ENCODE measurements at regions not wholly inside any gene's neighbourhood (a gene's known extent, or its start where the extent isn't known, plus 50 kb on each side); places are given as distances from the start of the nearest gene placed in this dataset.
"Not testable (repeated sequence)": the region's sequence is repeated elsewhere in the genome, so short reads cannot be mapped to it uniquely, and the experiment has no call there.

- H3K36me3 Mint-ChIP-seq (ENCODE audit: low read depth), result no peaks in the 10 kb centered on the region
- H3K4me3 Mint-ChIP-seq, result no peak overlapping the region
- DNase-seq (ENCODE audit: low spot score), result no peak
- peaks cover 14% of the 10 kb centered on the region for H3K27me3 Mint-ChIP-seq (ENCODE audit: low read depth)
- no peaks in the 10 kb centered on the region for H3K4me1 Mint-ChIP-seq (ENCODE audit: low read depth)
- no peak overlapping the region for H3K27ac Mint-ChIP-seq
- peaks cover 10% of the 10 kb centered on the region for H3K9me3 Mint-ChIP-seq
Observed at GRCh38 chr10:78664929-78665553, 403.7 kb upstream of the ZMIZ1 start.

- no peak overlapping the region for H3K4me3 Mint-ChIP-seq
- H3K9me3 Mint-ChIP-seq, result no peaks in the 10 kb centered on the region
- H3K36me3 Mint-ChIP-seq (ENCODE audit: low read depth), result no peaks in the 10 kb centered on the region
- H3K27me3 Mint-ChIP-seq (ENCODE audit: low read depth), result peaks cover 21% of the 10 kb centered on the region
- DNase-seq (ENCODE audit: low spot score), result no peak
- H3K27ac Mint-ChIP-seq, result no peak overlapping the region
- H3K4me1 Mint-ChIP-seq (ENCODE audit: low read depth), result no peaks in the 10 kb centered on the region
Observed at GRCh38 chr10:78672918-78673317, 395.8 kb upstream of the ZMIZ1 start.

- not testable (repeated sequence) for H3K4me3 Mint-ChIP-seq; H3K4me1 Mint-ChIP-seq (ENCODE audit: low read depth); H3K27me3 Mint-ChIP-seq (ENCODE audit: low read depth); H3K9me3 Mint-ChIP-seq; H3K27ac Mint-ChIP-seq; DNase-seq (ENCODE audit: low spot score); H3K36me3 Mint-ChIP-seq (ENCODE audit: low read depth)
Observed at GRCh38 chr10:78681141-78681540, 387.6 kb upstream of the ZMIZ1 start.

GRCh38 chr10:78681986-78682385 is 386.8 kb upstream of the ZMIZ1 start:
- H3K27me3 Mint-ChIP-seq (ENCODE audit: low read depth); H3K4me3 Mint-ChIP-seq; DNase-seq (ENCODE audit: low spot score); H3K36me3 Mint-ChIP-seq (ENCODE audit: low read depth); H3K9me3 Mint-ChIP-seq; H3K27ac Mint-ChIP-seq; H3K4me1 Mint-ChIP-seq (ENCODE audit: low read depth): not testable (repeated sequence)

- H3K27ac Mint-ChIP-seq, result no peak overlapping the region
- H3K9me3 Mint-ChIP-seq, result no peaks in the 10 kb centered on the region
- DNase-seq (ENCODE audit: low spot score), result no peak
- no peak overlapping the region for H3K4me3 Mint-ChIP-seq
- no peaks in the 10 kb centered on the region for H3K36me3 Mint-ChIP-seq (ENCODE audit: low read depth)
- H3K27me3 Mint-ChIP-seq (ENCODE audit: low read depth), result peaks cover 5% of the 10 kb centered on the region
- H3K4me1 Mint-ChIP-seq (ENCODE audit: low read depth), result no peaks in the 10 kb centered on the region
Observed at GRCh38 chr10:78684947-78685346, 383.8 kb upstream of the ZMIZ1 start.

- Mint-ChIP-seq H3K36me3 (ENCODE audit: low read depth) (no peaks in the 10 kb centered on the region), H3K27ac (no peak overlapping the region), H3K4me3 (no peak overlapping the region), H3K9me3 (no peaks in the 10 kb centered on the region), H3K27me3 (ENCODE audit: low read depth) (no peaks in the 10 kb centered on the region), H3K4me1 (ENCODE audit: low read depth) (no peaks in the 10 kb centered on the region)
- DNase-seq (ENCODE audit: low spot score), result no peak
Observed at GRCh38 chr10:78685466-78686103, 383.2 kb upstream of the ZMIZ1 start.

GRCh38 chr10:78686444-78687060 is 382.2 kb upstream of the ZMIZ1 start:
- no peak for DNase-seq (ENCODE audit: low spot score)
- H3K4me1 Mint-ChIP-seq (ENCODE audit: low read depth), result no peaks in the 10 kb centered on the region
- no peak overlapping the region for H3K27ac Mint-ChIP-seq
- H3K36me3 Mint-ChIP-seq (ENCODE audit: low read depth), result no peaks in the 10 kb centered on the region
- H3K9me3 Mint-ChIP-seq, result no peaks in the 10 kb centered on the region
- H3K4me3 Mint-ChIP-seq, result no peak overlapping the region
- no peaks in the 10 kb centered on the region for H3K27me3 Mint-ChIP-seq (ENCODE audit: low read depth)

GRCh38 chr10:78687626-78688025 is 381.1 kb upstream of the ZMIZ1 start:
- DNase-seq (ENCODE audit: low spot score), result no peak
- Mint-ChIP-seq H3K9me3 (no peaks in the 10 kb centered on the region), H3K4me1 (ENCODE audit: low read depth) (no peaks in the 10 kb centered on the region), H3K27ac (no peak overlapping the region), H3K4me3 (no peak overlapping the region), H3K36me3 (ENCODE audit: low read depth) (no peaks in the 10 kb centered on the region), H3K27me3 (ENCODE audit: low read depth) (no peaks in the 10 kb centered on the region)

GRCh38 chr10:78688230-78688900 is 380.4 kb upstream of the ZMIZ1 start:
- H3K36me3 Mint-ChIP-seq (ENCODE audit: low read depth), result no peaks in the 10 kb centered on the region
- H3K27ac Mint-ChIP-seq, result no peak overlapping the region
- DNase-seq (ENCODE audit: low spot score), result no peak
- H3K9me3 Mint-ChIP-seq, result no peaks in the 10 kb centered on the region
- H3K4me3 Mint-ChIP-seq, result no peak overlapping the region
- no peaks in the 10 kb centered on the region for H3K4me1 Mint-ChIP-seq (ENCODE audit: low read depth)
- H3K27me3 Mint-ChIP-seq (ENCODE audit: low read depth), result no peaks in the 10 kb centered on the region

GRCh38 chr10:78688901-78689583 is 379.7 kb upstream of the ZMIZ1 start:
- H3K36me3 Mint-ChIP-seq (ENCODE audit: low read depth), result no peaks in the 10 kb centered on the region
- DNase-seq (ENCODE audit: low spot score), result no peak
- no peak overlapping the region for H3K4me3 Mint-ChIP-seq
- H3K27me3 Mint-ChIP-seq (ENCODE audit: low read depth), result no peaks in the 10 kb centered on the region
- H3K9me3 Mint-ChIP-seq, result no peaks in the 10 kb centered on the region
- no peaks in the 10 kb centered on the region for H3K4me1 Mint-ChIP-seq (ENCODE audit: low read depth)
- no peak overlapping the region for H3K27ac Mint-ChIP-seq

- Mint-ChIP-seq H3K4me1 (ENCODE audit: low read depth) (no peaks in the 10 kb centered on the region), H3K36me3 (ENCODE audit: low read depth) (no peaks in the 10 kb centered on the region), H3K4me3 (no peak overlapping the region), H3K9me3 (no peaks in the 10 kb centered on the region), H3K27me3 (ENCODE audit: low read depth) (no peaks in the 10 kb centered on the region), H3K27ac (no peak overlapping the region)
- no peak for DNase-seq (ENCODE audit: low spot score)
Observed at GRCh38 chr10:78689584-78689935, 379.2 kb upstream of the ZMIZ1 start.

GRCh38 chr10:78690354-78691111 is 378.2 kb upstream of the ZMIZ1 start:
- no peak overlapping the region for H3K27ac Mint-ChIP-seq

GRCh38 chr10:78691301-78692030 is 377.3 kb upstream of the ZMIZ1 start:
- no peaks in the 10 kb centered on the region for H3K9me3 Mint-ChIP-seq
- H3K4me1 Mint-ChIP-seq (ENCODE audit: low read depth), result no peaks in the 10 kb centered on the region
- H3K36me3 Mint-ChIP-seq (ENCODE audit: low read depth), result no peaks in the 10 kb centered on the region
- DNase-seq (ENCODE audit: low spot score), result no peak
- H3K27me3 Mint-ChIP-seq (ENCODE audit: low read depth), result no peaks in the 10 kb centered on the region
- no peak overlapping the region for H3K4me3 Mint-ChIP-seq
- no peak overlapping the region for H3K27ac Mint-ChIP-seq

More at GRCh38 chr10:78690354-78691111, 378.2 kb upstream of the ZMIZ1 start:
- Mint-ChIP-seq H3K27me3 (ENCODE audit: low read depth) (no peaks in the 10 kb centered on the region), H3K4me1 (ENCODE audit: low read depth) (no peaks in the 10 kb centered on the region), H3K9me3 (no peaks in the 10 kb centered on the region), H3K36me3 (ENCODE audit: low read depth) (no peaks in the 10 kb centered on the region), H3K4me3 (no peak overlapping the region)
- no peak for DNase-seq (ENCODE audit: low spot score)

All from T-helper 2 cell treated with Interferon-gamma antibody and Interleukin-4, amounts not matched to agents 5 μg/mL and 100 μg/mL, for 36 hours (primary cell).